Esophagus squamous epithelium (tissue), 5 donors: ENCODE measurements at regions not wholly inside any gene's neighbourhood (a gene's known extent, or its start where the extent isn't known, plus 50 kb on each side); places are given as distances from the start of the nearest gene placed in this dataset.

ENCODE experiments used
- DNase-seq: peaks from one replicate; lab custom pipeline; 2025; lab: John Stamatoyannopoulos, UW
- H3K27ac ChIP-seq, 4 donors: fragments of 200-600 bp; sonication (generic); one replicate each; pipeline ENCODE4 v1.5.1; 2016 to 2019; ENCODE audit warnings: mild to moderate bottlenecking in 1 of 4
- H3K27me3 ChIP-seq, 4 donors: fragments of 200-600 bp; sonication (generic); 1 replicate in 3 of 4; 2 replicates in 1 of 4; pipeline versions ENCODE4 v1.5.1 to v1.6.0; 2017 to 2021; ENCODE audit warnings: antibody characterized with exemption in 1 of 4
- H3K36me3 ChIP-seq, 3 donors: fragments of 200-600 bp; sonication (generic); one replicate each; pipeline ENCODE4 v1.5.1; 2016 to 2019
- H3K4me1 ChIP-seq, 3 donors: fragments of 200-600 bp; sonication (generic); one replicate each; pipeline ENCODE4 v1.5.1; 2017 to 2019
- H3K4me3 ChIP-seq, 4 donors: fragments of 200-600 bp; sonication (generic); 1 replicate in 3 of 4; 2 replicates in 1 of 4; pipeline ENCODE4 v1.5.1; 2016 to 2019; ENCODE audit warnings: mild to moderate bottlenecking in 2 of 4, moderate library complexity in 1 of 4
- H3K9me3 ChIP-seq, 3 donors: fragments of 200-600 bp; sonication (generic); one replicate each; pipeline ENCODE4 v1.5.1; 2016 to 2019
- CTCF ChIP-seq, 6 experiments: fragments of 450-650 bp in 4 of 6; fragments of 200-600 bp in 2 of 6; sonication (generic) in 2 of 6; IDR thresholded peaks; one replicate each; pipeline ENCODE4 v1.5.1; 2016 to 2019; ENCODE audit warnings: antibody characterized with exemption in 6 of 6, mild to moderate bottlenecking in 4 of 6, moderate library complexity in 4 of 6
- POLR2A ChIP-seq, 4 donors: fragments of 450-650 bp; IDR thresholded peaks; one replicate each; pipeline ENCODE4 v1.6.1; 2017; ENCODE audit warnings: antibody characterized with exemption in 4 of 4, mild to moderate bottlenecking in 4 of 4, moderate library complexity in 3 of 4
- WGBS, 2 donors: methylation state at CpG; one replicate each; pipeline ENCODE4 v1.1.5; 2018; 5-methylcytosine and 5-hydroxymethylcytosine counted together
- intact Hi-C: fragments of 100-400 bp; cut with DNase I; formaldehyde crosslinking; loops from one replicate; pipeline ENCODE4 v1.15.0; 2022
- donor health status: DM: yes; HTN: yes; CAD: no.

- H3K9me3 ChIP-seq, result no peaks in the 10 kb centered on the region
- no peak for DNase-seq
Measured at GRCh38 chr16:66172463-66172862, 194.0 kb upstream of the CDH5 start.

GRCh38 chr16:66171578-66171977, 194.9 kb upstream of the CDH5 start:
- intact Hi-C loops, result no loop called here

More at GRCh38 chr16:66172463-66172862, 194.0 kb upstream of the CDH5 start:
- intact Hi-C loops, result no loop called here
- Histone ChIP-seq H3K4me1 (no peaks in the 10 kb centered on the region), H3K36me3 (no peaks in the 10 kb centered on the region), H3K27ac (no peak overlapping the region), H3K4me3 (no peak overlapping the region), H3K27me3 (no peaks in the 10 kb centered on the region)
- TF ChIP-seq POLR2A (IDR thresholded peaks at IDR 0.05) (no peak), CTCF (IDR thresholded peaks at IDR 0.05) (no peak)
- WGBS, 2 donors, result 83 to 84% methylated on average over 4 of the region's 4 CpGs

GRCh38 chr16:66170989-66171388, 195.5 kb upstream of the CDH5 start:
- TF ChIP-seq CTCF (IDR thresholded peaks at IDR 0.05), result no peak
- no peak for TF ChIP-seq POLR2A (IDR thresholded peaks at IDR 0.05)
- Histone ChIP-seq H3K36me3 (no peaks in the 10 kb centered on the region), H3K27me3 (no peaks in the 10 kb centered on the region), H3K27ac (no peak overlapping the region), H3K9me3 (no peaks in the 10 kb centered on the region), H3K4me1 (no peaks in the 10 kb centered on the region), H3K4me3 (no peak overlapping the region)
- intact Hi-C loops, result no loop called here
- WGBS, 2 donors, result 78 to 82% methylated on average over 3 of the region's 3 CpGs
- DNase-seq, result no peak

More at GRCh38 chr16:66171578-66171977, 194.9 kb upstream of the CDH5 start:
- TF ChIP-seq POLR2A (IDR thresholded peaks at IDR 0.05) (no peak), CTCF (IDR thresholded peaks at IDR 0.05) (no peak)
- no peaks in the 10 kb centered on the region for H3K4me1 ChIP-seq
- H3K36me3 ChIP-seq, result no peaks in the 10 kb centered on the region
- no peak overlapping the region for H3K27ac ChIP-seq
- DNase-seq, result no peak
- H3K4me3 ChIP-seq, result no peak overlapping the region
- H3K27me3 ChIP-seq, result no peaks in the 10 kb centered on the region
- H3K9me3 ChIP-seq, result no peaks in the 10 kb centered on the region
- WGBS, 2 donors, result 80 to 81% methylated on average over 3 of the region's 3 CpGs

- TF ChIP-seq POLR2A (IDR thresholded peaks at IDR 0.05) (no peak), CTCF (IDR thresholded peaks at IDR 0.05) (no peak)
- H3K4me1 ChIP-seq, result no peaks in the 10 kb centered on the region
- H3K27me3 ChIP-seq, result no peaks in the 10 kb centered on the region
- H3K36me3 ChIP-seq, result no peaks in the 10 kb centered on the region
- no peak for DNase-seq
- H3K4me3 ChIP-seq, result no peak overlapping the region
- no peaks in the 10 kb centered on the region for H3K9me3 ChIP-seq
- WGBS, 2 donors, result 94 to 100% methylated on average over 3 of the region's 3 CpGs
- H3K27ac ChIP-seq, result no peak overlapping the region
- intact Hi-C loops, result no loop called here
Measured at GRCh38 chr16:66169817-66170216, 196.7 kb upstream of the CDH5 start.

- WGBS, 2 donors, result 43 to 50% methylated on average over 5 of the region's 5 CpGs
- no peaks in the 10 kb centered on the region for H3K9me3 ChIP-seq
- DNase-seq, result no peak
Measured at GRCh38 chr16:66168777-66169176, 197.7 kb upstream of the CDH5 start.

More at GRCh38 chr16:66168777-66169176, 197.7 kb upstream of the CDH5 start:
- Histone ChIP-seq H3K4me1 (no peaks in the 10 kb centered on the region), H3K36me3 (no peaks in the 10 kb centered on the region), H3K27me3 (peaks cover 0 to 1% (median 0%) of the 10 kb centered on the region in 4 donors), H3K4me3 (no peak overlapping the region), H3K27ac (no peak overlapping the region)
- intact Hi-C loops, result no loop called here
- no peak for TF ChIP-seq POLR2A (IDR thresholded peaks at IDR 0.05)
- TF ChIP-seq CTCF (IDR thresholded peaks at IDR 0.05), result no peak
